ENCODE measurements at regions not wholly inside any gene's neighbourhood (a gene's known extent, or its start where the extent isn't known, plus 50 kb on each side); places are given as distances from the start of the nearest gene placed in this dataset.

DNA sequence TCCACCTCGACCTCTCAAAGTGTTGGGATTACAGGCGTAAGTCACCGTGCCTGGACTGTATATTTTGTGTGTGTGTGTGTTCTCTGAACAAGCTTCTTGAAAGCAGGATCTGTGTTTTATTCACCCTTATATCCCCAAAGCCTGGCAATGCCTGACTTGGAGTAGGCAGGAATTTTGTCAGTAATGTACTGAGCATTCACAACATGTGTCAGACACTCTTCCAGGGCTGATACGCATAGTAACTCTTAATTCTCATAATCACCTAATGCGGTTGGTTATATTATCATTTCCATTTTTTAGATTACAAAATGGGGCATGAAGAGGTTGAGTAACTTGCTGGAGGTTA lies 50.4 kb upstream of the PLEKHG3 start (continued):
- TF ChIP-seq, protein P1, sequence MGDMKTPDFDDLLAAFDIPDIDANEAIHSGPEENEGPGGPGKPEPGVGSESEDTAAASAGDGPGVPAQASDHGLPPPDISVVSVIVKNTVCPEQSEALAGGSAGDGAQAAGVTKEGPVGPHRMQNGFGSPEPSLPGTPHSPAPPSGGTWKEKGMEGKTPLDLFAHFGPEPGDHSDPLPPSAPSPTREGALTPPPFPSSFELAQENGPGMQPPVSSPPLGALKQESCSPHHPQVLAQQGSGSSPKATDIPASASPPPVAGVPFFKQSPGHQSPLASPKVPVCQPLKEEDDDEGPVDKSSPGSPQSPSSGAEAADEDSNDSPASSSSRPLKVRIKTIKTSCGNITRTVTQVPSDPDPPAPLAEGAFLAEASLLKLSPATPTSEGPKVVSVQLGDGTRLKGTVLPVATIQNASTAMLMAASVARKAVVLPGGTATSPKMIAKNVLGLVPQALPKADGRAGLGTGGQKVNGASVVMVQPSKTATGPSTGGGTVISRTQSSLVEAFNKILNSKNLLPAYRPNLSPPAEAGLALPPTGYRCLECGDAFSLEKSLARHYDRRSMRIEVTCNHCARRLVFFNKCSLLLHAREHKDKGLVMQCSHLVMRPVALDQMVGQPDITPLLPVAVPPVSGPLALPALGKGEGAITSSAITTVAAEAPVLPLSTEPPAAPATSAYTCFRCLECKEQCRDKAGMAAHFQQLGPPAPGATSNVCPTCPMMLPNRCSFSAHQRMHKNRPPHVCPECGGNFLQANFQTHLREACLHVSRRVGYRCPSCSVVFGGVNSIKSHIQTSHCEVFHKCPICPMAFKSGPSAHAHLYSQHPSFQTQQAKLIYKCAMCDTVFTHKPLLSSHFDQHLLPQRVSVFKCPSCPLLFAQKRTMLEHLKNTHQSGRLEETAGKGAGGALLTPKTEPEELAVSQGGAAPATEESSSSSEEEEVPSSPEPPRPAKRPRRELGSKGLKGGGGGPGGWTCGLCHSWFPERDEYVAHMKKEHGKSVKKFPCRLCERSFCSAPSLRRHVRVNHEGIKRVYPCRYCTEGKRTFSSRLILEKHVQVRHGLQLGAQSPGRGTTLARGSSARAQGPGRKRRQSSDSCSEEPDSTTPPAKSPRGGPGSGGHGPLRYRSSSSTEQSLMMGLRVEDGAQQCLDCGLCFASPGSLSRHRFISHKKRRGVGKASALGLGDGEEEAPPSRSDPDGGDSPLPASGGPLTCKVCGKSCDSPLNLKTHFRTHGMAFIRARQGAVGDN (CRISPR knock-in tag; IDR thresholded peaks at IDR 0.05), result no peak

DNA sequence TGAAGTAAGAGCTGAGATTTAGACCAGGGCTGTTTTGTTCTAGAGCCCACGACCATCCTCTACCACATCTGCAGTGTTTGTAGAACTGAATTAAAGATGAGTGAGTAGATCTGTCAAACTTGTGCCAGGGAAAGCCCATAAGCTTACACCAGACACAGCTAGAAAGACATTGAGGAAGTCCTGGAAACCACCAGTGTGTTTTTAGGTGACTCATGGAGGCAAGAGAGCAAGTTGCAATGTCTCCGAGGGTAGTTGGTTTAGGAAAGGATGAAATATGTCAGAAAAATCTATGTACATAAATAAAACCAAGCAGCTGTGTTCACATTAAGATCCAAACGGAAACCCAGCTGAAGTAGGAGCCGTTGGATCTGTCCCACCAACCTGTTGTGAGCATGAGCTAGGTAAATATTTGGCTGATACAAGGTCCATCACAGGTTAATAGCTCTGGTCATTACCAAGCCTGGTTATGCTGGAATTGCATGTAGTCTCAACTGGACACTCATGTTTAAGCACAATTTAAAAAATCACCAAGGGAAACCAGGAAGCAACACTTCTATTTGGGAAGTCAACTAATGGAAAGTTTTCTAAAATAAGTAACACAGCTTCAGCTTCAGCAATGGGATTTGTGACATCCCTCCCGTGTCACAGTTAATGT lies 49.9 kb upstream of the PLEKHG3 start:
- BruUV-seq (replicated peaks), result no TSS peak
- in situ Hi-C loops (cut with HindIII; ENCODE audit: extremely low pct_ligation_motif_present, low pct_unique_long_range_greater_than_20kb), result loop anchor here (25.0 kb wide), 1 partner anchor 233 kb away; the partner anchor contains the start of gene SPTB
- Histone ChIP-seq H3K4me1 (ENCODE audit: insufficient read depth, low read length) (peaks cover 29% of the 10 kb centered on the region), H3K27ac (ENCODE audit: extremely low read length, insufficient read depth, low read length) (peak overlapping the region; percentile 57), H2AFZ (ENCODE audit: low read length) (no peak overlapping the region), H3K4me2 (ENCODE audit: low read depth, low read length) (peak overlapping the region; percentile 65), H4K20me1 (ENCODE audit: insufficient read depth, low read length) (no peaks in the 10 kb centered on the region), H3K9ac (ENCODE audit: insufficient read depth, low read depth, low read length) (peak overlapping the region; percentile 27; the same call in 1 of the 2 replicates), H3K79me2 (ENCODE audit: insufficient read depth, low read length) (no peaks in the 10 kb centered on the region), H3K36me3 (replicated peaks in 1 of 2; ENCODE audit: control insufficient read depth in 1 of 2, insufficient read depth in 2 of 2, low read length in 2 of 2) (no peaks in the 10 kb centered on the region), H3K9me3 (ENCODE audit: low read length) (no peaks in the 10 kb centered on the region), H3K4me3 (replicated peaks in 1 of 3; ENCODE audit: insufficient read depth in 1 of 3, low read depth in 2 of 3, low read length in 3 of 3) (peak overlapping the region in 1 of 3 experiments; percentile 27; a peak in 1 of 6 replicates), H3K27me3 (ENCODE audit: control insufficient read depth in 1 of 2, insufficient read depth in 2 of 2, low read length in 2 of 2) (peaks cover 0 to 4% of the 10 kb centered on the region in 2 experiments; a peak in 2 of 5 replicates)
- ATAC-seq (peak; percentile 95), DNase-seq (ENCODE audit: low spot score) (peak; percentile 60), FAIRE-seq (peak; percentile 79)
- ChIA-PET POLR2A (interaction anchor here (1.3 kb wide), 1 partner anchor 8 kb away, joined by 5 read pairs; no protein-coding TSS in a partner anchor), CTCF (ENCODE audit: low intra/inter-chr PET ratio, low total read pairs) (no interaction called here)
- 7% methylated on average over 5 of the region's 5 CpGs for whole genome bisulfite sequencing (ENCODE audit: low lambda C conversion rate)
- intact Hi-C loops (cut with micrococcal nuclease; ENCODE audit: unreplicated experiment), result no loop called here
- TF ChIP-seq FOSL2 (CRISPR knock-in tag; IDR thresholded peaks at IDR 0.05) (peak; percentile 39; the same call in 1 of the 2 replicates), HNF4G (IDR thresholded peaks at IDR 0.05; ENCODE audit: borderline replicate concordance, low read depth, low read length) (peak; percentile 32; the same call in 1 of the 2 replicates), HNF4G (CRISPR knock-in tag; IDR thresholded peaks at IDR 0.05; ENCODE audit: borderline replicate concordance, low read depth) (no peak), ZMYM2 (CRISPR knock-in tag; IDR thresholded peaks at IDR 0.05) (no peak), ZBTB3 (CRISPR knock-in tag; IDR thresholded peaks at IDR 0.05; ENCODE audit: borderline replicate concordance, low read depth) (no peak), ZBTB20 (CRISPR knock-in tag; IDR thresholded peaks at IDR 0.05; ENCODE audit: borderline replicate concordance, low read depth) (no peak), FOXJ3 (CRISPR knock-in tag; IDR thresholded peaks at IDR 0.05; ENCODE audit: borderline replicate concordance) (no peak), SP2 (CRISPR knock-in tag; IDR thresholded peaks at IDR 0.05) (no peak), ZNF614 (CRISPR knock-in tag; IDR thresholded peaks at IDR 0.05; ENCODE audit: borderline replicate concordance) (no peak), SAP130 (CRISPR knock-in tag; IDR thresholded peaks at IDR 0.05; ENCODE audit: low read depth) (peak; percentile 40), SALL1 (CRISPR knock-in tag; IDR thresholded peaks at IDR 0.05) (peak; percentile 38; the same call in 1 of the 2 replicates), NFKB2 (CRISPR knock-in tag; IDR thresholded peaks at IDR 0.05; ENCODE audit: borderline replicate concordance) (no peak), TEAD3 (CRISPR knock-in tag; optimal IDR thresholded peaks at IDR 0.05; ENCODE audit: borderline replicate concordance) (peak; percentile 39), ZNF652 (CRISPR knock-in tag; IDR thresholded peaks at IDR 0.05; ENCODE audit: borderline replicate concordance, low read depth) (peak; percentile 62; the same call in 1 of the 2 replicates), ZNF713 (CRISPR knock-in tag; IDR thresholded peaks at IDR 0.05) (no peak), HNF4A (CRISPR knock-in tag; IDR thresholded peaks at IDR 0.05) (peak; percentile 58)
- TF ChIP-seq, protein P2, sequence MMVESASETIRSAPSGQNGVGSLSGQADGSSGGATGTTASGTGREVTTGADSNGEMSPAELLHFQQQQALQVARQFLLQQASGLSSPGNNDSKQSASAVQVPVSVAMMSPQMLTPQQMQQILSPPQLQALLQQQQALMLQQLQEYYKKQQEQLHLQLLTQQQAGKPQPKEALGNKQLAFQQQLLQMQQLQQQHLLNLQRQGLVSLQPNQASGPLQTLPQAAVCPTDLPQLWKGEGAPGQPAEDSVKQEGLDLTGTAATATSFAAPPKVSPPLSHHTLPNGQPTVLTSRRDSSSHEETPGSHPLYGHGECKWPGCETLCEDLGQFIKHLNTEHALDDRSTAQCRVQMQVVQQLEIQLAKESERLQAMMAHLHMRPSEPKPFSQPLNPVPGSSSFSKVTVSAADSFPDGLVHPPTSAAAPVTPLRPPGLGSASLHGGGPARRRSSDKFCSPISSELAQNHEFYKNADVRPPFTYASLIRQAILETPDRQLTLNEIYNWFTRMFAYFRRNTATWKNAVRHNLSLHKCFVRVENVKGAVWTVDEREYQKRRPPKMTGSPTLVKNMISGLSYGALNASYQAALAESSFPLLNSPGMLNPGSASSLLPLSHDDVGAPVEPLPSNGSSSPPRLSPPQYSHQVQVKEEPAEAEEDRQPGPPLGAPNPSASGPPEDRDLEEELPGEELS (CRISPR knock-in tag; IDR thresholded peaks at IDR 0.05), result 0 out of 2 replicates have a peak, but pooled peaks have one; percentile 46
